ENCODE measurements at regions not wholly inside any gene's neighbourhood (a gene's known extent, or its start where the extent isn't known, plus 50 kb on each side); places are given as distances from the start of the nearest gene placed in this dataset.

DNA sequence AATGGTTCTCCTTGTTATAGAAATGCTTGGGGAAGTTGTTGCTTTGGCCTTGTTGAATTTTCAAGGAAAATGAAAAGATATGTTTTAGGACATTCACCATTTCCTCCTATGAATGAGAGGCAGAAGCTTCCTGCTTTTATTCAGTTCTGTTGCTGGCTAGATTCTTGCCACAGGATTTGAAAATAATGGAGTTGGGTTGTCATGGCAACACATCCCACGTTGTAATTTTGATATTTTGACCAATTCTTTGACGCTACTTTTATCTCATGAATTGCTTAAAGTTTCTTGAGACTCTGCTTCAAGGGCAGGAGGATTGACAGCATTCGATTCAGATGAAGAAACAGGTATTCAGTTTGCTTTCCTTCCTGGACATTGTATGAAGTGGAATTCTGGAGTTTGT, 331.5 kb downstream of the PRDM2 start:
- in situ Hi-C loops (cut with MboI; ENCODE audit: low sequenced_read_pairs) = no loop called here

GRCh38 chr1:14034506-14034905, 334.5 kb downstream of the PRDM2 start:
- in situ Hi-C loops (cut with MboI; ENCODE audit: low sequenced_read_pairs) = no loop called here

GRCh38 chr1:14037101-14037847, 337.3 kb downstream of the PRDM2 start:
- in situ Hi-C loops (cut with MboI; ENCODE audit: low sequenced_read_pairs) = no loop called here

DNA sequence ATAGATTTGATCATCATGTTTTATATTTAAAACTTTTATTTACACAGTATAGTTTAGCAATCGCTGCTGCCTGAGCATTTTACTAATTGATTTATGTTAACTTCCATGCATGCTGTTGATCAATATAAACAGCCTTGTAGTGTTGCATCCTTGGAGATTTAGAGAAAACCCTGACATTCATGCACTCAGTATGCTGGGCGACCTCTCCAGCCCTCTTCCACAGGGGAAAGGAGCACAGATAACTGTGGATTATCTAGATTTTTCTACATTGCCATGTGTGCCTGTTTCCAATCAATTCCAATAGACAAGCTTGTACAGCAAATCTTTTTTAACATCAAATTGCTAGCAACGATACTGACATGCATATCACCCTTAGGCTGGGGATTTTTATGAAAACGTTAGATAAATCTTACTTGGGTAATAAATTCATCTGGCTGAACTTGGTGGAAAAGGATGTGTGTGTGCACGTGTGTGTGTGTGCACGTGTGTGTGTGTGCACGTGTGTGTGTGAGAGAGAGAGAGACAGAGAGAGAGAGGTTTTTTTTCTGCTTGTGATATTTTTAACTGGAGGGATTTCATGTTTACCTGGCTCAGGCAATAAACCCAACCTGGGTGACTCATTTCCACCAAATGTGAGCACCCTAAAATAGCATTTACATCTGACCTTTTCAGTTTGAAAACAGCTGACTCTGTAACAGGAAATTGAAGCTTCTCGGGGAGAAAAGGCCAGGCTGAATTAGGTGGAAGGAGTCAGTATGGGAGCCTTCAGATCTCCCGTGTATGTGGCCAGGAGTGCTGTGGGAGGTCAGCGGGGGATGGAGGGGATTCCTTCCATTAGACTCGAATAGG, 339.8 kb downstream of the PRDM2 start:
- in situ Hi-C loops (cut with MboI; ENCODE audit: low sequenced_read_pairs) = no loop called here

GRCh38 chr1:14049965-14050364, 350.0 kb downstream of the PRDM2 start:
- in situ Hi-C loops (cut with MboI; ENCODE audit: low sequenced_read_pairs) = no loop called here

- in situ Hi-C loops (cut with MboI; ENCODE audit: low sequenced_read_pairs) = no loop called here
Measured at GRCh38 chr1:14055442-14056223, 355.6 kb downstream of the PRDM2 start.

DNA sequence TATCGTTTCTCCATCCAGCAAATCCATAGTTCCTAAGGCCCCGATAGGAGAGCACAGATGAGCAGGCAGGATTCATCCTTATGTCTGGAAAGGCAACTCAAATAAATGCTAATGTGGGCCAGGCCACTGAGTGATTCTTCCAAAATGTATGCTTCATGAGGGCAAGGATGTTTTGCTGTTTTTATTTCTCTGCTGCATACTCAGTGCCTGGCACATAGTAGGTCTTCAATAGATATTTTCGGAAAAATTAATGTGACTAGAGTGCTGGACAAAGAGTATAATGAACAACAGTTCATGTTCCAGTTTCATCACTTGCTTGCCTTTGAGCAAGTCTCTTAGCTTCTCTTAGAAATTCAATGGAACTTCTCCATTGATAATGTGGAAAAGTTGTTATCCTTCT, 357.7 kb downstream of the PRDM2 start:
- in situ Hi-C loops (cut with MboI; ENCODE audit: low sequenced_read_pairs) = no loop called here

GRCh38 chr1:14061204-14061603, 361.2 kb downstream of the PRDM2 start:
- in situ Hi-C loops (cut with MboI; ENCODE audit: low sequenced_read_pairs) = no loop called here

DNA sequence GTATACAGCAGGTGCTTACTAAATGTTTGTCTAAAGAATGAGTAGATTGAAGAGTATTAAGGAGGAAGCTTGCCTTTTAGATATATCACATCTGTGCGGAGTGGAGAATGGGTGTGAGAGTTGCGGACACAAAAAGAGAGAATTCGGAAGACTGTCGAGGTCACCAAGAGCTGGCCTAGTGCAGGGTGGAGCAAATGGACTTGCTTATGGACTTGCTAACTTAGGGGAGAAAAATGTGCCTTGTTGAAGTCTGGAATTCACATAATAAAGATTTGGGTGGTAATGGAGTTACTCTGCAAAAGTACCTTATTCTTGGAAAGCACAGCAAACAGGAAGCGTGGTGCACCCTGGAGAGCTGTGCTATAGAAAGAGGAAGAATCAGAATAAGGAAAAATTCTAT, 361.7 kb downstream of the PRDM2 start:
- in situ Hi-C loops (cut with MboI; ENCODE audit: low sequenced_read_pairs) = no loop called here

DNA sequence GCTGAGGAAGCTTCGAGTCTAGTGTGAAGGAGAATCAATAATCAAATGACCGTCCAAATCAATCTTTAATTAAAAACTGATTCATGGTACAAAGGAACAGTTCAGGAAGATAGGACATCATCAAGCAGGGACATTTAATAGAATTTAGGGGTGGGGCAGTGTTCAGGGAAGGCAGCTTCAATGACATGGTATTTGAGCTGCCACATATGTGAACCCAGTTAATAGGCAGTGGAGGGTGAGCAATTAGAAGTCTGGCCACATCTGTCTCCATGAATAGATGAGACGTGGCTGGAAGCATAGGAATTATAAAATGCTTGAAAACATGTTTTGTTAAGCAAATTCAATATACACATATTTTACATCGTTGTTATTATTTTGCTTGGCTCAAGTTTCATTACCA, 362.7 kb downstream of the PRDM2 start:
- in situ Hi-C loops (cut with MboI; ENCODE audit: low sequenced_read_pairs) = no loop called here

- in situ Hi-C loops (cut with MboI; ENCODE audit: low sequenced_read_pairs) = no loop called here
Measured at GRCh38 chr1:14064649-14065442, 364.9 kb downstream of the PRDM2 start.

DNA sequence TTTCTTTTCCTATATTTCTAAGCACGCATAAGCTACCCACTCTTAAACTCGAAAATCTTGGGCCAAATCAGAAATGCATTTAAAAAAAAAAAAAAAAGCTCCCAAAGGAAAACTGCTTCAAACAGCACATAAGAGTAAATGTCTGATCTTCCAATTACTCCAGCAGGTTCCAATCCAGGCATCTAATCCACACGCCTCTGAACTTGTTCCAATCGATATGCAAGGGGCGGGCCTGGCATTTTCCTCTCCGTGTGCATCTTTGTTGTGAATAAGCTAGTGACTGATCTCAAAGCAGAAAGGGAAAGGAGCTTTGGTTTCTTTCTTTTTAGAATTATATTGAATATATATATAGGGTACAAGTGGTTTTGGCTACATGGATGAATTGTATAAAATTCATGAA, 365.5 kb downstream of the PRDM2 start:
- in situ Hi-C loops (cut with MboI; ENCODE audit: low sequenced_read_pairs) = no loop called here

DNA sequence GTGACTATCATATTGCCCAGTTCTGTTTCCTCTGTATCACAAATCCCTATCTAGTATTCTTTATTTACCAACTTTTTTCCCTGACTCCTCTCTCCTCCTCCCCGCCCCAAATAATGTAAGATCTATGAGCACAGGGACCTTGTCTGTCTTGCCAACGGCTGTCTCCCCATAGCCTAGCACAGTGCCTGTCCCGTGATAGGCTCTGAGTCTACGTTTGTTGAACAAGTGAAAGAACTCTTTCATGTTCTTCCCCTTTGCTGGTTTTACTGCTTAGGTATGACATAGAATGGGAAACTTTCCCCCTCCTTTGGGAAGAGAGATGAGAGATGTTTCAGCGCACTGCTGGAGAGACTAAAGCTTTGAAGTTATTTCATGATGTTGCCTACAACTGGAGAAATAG, 367.0 kb downstream of the PRDM2 start:
- in situ Hi-C loops (cut with MboI; ENCODE audit: low sequenced_read_pairs) = no loop called here

GRCh38 chr1:14067711-14068110, 367.7 kb downstream of the PRDM2 start:
- in situ Hi-C loops (cut with MboI; ENCODE audit: low sequenced_read_pairs) = no loop called here

DNA sequence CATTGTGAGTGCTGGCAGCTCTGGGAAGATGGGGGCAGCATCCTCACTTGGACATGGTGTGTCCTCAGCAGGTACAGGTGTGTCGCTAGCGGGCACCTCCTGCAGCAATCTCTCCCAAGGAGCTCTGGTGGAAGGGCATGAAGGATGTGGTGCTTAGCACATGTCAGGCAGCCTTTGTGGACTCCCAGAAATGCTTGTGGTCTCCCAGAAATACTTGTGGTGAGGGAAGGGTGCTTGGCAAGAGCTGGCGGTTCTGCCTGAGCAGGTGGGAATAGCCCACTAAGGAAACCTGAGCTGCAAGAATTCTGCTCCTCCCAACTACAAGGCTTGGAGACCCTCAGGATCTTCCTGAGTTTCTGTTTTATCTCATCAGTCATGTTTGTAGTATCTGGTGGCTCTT, 371.6 kb downstream of the PRDM2 start:
- in situ Hi-C loops (cut with MboI; ENCODE audit: low sequenced_read_pairs) = no loop called here

GRCh38 chr1:14080653-14081052, 380.7 kb downstream of the PRDM2 start:
- in situ Hi-C loops (cut with MboI; ENCODE audit: low sequenced_read_pairs) = no loop called here

GRCh38 chr1:14082331-14082730, 382.3 kb downstream of the PRDM2 start:
- in situ Hi-C loops (cut with MboI; ENCODE audit: low sequenced_read_pairs) = no loop called here

DNA sequence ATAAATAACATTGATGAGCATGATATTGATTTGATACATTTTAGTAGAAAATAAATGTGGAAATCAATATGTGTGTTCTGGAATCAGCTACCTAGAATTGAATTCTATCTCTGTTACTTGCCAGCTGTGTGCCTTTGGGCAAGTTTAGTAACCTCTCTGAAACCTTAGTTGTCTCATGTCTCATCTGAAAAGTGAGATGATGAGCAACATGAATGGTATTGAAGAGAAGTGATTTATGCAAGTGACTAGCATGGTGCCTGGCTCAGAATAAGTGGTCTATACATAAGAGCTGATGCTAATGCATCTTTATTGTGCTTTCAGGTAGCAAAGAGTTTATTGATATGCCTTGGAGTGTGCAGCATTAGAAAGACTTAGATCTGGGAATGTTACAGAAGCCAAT, 383.3 kb downstream of the PRDM2 start:
- in situ Hi-C loops (cut with MboI; ENCODE audit: low sequenced_read_pairs) = no loop called here

GRCh38 chr1:14083706-14084105, 383.7 kb downstream of the PRDM2 start:
- in situ Hi-C loops (cut with MboI; ENCODE audit: low sequenced_read_pairs) = no loop called here

DNA sequence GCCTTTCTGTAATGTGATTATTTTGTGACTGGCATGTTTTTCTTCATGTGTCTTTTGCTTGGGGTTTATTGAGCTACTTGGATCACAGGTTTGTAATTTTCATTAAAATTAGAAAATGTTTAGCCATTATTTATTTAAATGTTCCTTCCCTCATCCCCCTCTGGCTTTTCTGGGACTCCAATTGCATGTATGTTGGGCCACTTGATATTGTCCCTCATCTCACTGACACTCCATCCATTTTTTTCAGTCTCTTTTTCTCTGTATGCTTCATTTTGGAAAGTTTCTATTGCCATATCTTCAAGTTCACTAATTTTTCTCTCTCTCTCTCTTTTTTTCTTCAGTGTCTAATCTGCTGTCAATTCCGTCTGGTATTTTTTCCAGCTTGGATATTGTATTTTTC, 390.1 kb downstream of the PRDM2 start:
- in situ Hi-C loops (cut with MboI; ENCODE audit: low sequenced_read_pairs) = no loop called here

- in situ Hi-C loops (cut with MboI; ENCODE audit: low sequenced_read_pairs) = no loop called here
Measured at GRCh38 chr1:14090531-14090930, 390.5 kb downstream of the PRDM2 start.

Data from HL-60/S4 (cell line).